HG03175 (cell line): ENCODE measurements at regions not wholly inside any gene's neighbourhood (a gene's known extent, or its start where the extent isn't known, plus 50 kb on each side); places are given as distances from the start of the nearest gene placed in this dataset.
"Not testable (repeated sequence)": the region's sequence is repeated elsewhere in the genome, so short reads cannot be mapped to it uniquely, and the experiment has no call there.

Source experiments
- ATAC-seq: cut with Tn5 transposase; IDR thresholded peaks from one replicate; pipeline ENCODE4 v1.9.1; 2021; ENCODE audit warnings: mild to moderate bottlenecking, moderate library complexity; ENCODE audit not compliant: unreplicated experiment

DNA sequence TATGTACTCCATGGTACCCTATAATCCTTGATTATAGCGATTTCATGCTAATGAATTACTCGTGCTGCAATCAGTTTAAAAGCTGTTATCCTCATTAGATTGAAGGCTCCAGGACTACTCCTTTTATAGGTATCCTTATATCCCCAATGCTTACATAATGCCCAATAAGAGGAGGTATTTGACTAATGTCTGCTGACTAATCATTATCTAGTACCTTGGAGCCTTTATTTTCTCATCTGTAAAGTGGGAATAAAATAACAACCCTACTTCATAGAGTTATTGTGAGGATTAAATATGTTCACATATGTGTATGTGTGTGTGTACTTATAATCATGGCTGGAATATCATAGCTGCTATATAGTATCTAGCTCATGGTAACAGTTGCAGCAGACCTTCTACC, 1031.5 kb downstream of the CDH11 start:
- ATAC-seq = no peak

DNA sequence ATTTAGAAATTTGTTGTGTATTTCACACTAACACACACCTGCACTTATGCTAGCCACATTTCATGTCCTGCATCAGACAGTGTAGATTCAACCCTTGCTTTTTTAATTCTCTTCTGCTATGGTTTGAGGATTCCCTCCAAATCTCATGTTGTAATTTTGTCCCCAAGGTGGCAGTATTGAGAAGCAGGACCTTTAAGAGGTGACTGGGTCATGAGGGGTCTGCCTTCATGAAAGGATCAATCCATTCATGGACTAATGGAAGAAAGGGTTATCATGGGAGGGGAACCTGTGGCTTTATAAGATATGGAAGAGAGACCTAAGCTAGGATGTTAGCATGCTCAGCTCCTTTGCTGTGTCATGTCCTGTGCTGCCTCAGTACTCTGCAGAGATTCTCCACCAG, 1032.2 kb downstream of the CDH11 start:
- ATAC-seq = no peak

DNA sequence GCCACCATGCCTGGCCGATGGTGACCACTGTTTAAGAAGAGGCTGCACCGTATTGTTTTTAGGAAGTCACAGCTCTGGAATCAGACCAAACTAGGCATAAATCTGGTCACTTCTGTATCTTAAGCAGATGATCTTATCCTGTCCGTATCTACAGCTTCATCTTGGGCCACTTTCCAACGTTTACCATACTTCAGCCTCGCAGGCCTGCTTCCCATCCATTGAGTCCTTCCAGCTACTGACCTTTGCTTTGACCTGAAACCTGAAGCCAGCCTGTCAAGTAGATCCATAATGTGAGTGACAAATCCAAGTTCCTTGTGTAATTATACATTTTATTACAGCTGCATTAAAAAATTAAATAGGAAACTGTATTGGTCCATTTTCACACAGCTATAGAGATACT, 1033.0 kb downstream of the CDH11 start:
- ATAC-seq = no peak

DNA sequence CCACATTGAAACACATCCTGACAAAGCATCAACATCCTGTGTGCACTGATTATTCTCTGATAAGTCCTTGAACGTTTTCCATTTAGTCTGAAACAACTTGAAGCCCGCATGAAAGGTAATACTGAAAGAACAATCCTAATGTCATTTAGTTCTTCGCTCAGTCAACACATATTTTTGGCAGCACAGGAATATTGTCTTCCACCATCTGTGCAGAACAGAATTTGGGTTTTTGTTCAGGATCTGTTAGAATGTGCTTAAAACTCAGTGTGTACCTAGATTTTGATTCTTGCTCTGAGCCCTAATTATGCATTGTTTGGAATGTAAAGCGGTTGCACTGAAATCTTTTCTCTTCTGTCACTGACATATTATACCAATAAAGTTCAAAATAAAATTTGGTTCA, 1036.6 kb downstream of the CDH11 start:
- ATAC-seq = no peak

DNA sequence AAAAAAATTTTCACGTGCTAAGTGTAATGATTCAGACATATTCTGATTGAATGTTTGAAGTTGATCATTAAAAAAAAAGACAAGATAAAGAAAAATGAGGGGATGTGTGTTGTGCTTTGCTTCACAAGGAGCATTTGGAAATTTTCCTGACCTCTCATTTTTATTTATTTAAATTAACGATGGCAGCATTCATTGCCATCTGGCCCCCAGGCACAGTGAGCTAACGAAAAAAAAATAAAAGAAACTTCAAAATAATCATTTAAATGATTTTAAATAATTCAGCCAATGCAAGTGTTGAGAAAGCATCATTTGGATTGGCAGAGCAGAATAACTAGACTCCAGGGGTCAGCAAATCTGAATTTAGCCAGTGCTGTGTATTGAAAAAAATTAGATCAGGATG, 1037.2 kb downstream of the CDH11 start:
- no peak for ATAC-seq

DNA sequence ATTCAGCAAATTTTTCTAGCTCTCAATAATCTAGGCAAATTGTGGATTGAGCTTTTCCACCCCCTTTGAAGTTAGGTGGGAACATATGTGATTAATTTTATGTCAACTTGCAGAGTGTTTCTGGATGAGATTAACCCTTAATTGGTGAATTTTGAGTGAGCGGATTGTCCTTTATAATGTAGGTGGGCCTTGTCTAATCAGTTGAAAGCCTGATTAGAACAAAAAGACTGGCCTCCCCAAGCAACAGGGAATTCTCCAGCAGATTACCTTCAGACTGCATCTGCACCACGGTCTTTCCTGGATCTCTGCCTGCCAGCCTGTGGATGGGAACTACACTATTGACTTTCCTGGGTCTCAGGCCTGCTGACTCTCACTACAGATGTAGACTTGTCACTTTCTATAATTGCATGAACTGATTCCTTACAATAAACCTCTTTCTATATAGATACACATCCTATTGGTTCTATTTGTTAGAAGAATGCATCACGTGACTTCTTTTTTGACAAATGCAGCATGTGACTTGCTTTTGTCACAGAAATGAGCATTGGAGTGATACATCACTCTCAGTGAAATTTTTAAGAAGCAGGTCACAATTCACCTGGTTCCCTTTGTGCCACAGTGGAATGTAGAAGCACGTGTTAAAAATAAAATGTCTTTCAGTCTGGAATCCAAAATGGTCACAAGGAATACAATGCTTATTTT, 1038.3 kb downstream of the CDH11 start:
- no peak for ATAC-seq

DNA sequence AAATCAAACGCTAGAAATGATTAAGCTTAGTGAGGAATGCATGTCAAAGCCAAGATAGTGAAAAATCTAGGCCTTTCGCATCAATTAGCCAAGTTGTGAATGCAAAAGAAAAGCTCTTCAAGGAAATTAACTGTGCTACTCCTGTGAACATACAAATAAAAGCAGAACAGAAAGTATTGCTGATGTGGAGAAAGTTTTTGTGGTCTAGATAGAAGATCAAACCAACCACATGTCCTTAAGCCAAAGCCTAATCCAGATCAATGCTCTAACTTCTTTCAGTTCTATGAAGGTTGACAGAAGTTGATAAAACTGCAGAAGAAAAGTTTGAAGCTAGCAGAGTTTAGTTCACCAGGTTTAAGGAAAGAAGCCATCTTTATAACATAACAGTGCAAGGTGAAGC, 1044.6 kb downstream of the CDH11 start:
- ATAC-seq = no peak

DNA sequence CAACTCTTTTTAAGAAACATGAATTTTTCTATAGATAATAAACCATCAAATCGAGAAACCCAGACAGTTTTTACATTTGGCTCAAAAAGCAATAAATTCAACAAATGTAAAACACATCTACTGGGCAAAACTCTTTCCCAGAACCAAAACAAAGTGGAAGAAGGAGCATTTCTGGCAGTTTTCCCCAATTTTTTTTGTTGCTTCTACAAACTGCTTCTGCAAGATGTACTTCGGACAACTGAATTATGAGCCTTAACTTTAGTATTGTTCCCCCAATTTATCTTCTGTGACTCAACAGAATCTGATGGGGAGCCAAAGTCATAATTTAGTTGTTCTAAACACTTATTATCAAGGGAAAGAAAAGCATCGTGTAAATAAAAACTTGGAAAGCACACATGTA, 1047.2 kb downstream of the CDH11 start:
- no peak for ATAC-seq

DNA sequence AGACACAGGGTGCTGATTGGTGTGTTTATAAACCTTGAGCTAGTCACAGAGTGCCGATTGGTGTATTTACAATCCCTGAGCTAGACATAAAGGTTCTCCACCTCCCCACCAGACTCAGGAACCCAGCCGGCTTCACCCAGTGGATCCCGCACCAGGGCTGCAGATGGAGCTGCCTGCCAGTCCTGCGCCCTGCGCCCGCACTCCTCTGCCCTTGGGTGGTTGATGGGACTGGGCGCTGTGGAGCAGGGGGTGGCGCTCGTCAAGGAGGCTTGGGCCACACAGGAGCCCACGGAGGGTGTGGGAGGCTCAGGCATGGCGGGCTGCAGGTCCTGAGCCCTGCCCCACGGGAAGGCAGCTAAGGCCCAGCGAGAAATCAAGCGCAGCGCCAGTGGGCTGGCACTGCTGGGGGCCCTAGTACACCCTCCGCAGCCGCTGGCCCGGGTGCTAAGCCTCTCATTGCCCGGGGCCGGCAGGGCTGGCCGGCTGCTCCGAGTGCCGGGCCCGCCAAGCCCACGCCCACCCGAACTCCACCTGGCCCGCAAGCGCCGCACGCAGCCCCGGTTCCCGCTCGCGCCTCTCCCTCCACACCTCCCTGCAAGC, 1049.6 kb downstream of the CDH11 start:
- not testable (repeated sequence) for ATAC-seq

DNA sequence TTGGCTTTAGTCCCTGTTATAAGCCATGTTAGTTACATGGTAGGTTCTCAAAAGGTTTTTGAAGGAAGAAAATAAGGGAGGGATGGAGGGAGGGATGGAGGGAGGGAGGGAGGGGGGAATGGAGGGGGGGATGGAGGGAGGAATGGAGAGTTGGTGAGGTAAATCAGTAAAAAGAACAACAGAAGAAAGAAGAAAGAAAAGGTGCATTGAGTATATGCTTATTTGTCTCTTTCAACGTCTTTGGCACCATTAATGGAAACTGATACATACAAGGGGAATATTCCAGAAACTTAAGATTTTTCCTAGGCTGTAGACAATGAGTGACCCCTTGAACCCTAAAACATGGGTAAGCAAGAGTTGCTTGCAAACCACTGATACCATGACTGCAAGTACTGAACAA, 1056.3 kb downstream of the CDH11 start:
- no peak for ATAC-seq

DNA sequence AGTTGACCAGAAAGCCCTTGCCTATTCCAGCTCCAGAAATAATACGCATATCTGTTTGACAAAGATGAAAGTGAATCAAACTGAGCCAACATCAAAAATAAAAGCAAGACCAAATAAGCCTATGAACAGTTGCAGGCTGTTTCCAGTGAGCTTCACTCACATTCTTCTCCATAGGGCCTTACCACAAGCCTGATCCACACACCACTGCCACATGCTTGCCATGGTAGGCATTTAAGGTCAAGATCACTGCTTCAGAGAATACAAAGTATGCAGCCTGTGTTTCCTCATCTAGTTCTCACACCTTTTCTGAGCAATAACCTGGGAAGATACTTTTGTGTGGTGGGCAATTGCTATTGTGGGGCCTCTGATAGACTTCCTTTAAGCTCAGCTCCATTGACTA, 1060.2 kb downstream of the CDH11 start:
- no peak for ATAC-seq

DNA sequence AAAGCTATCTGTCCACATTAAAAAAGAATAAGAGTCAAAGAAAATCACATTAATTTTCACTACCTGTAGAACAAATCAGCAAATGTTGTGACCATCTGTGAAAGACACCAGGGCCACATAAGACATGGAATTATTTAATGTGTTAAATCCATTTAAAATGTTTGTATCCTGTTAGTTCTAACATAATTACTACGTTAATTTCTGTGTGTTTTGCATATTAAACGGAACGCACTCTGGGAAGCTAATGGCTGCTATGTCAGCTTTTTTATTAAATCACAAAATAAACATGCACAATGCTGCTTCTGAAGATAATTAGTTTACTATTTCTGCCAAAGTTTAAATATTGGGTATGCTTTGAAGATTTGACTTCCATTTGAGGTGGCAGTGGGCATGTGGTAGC, 1061.2 kb downstream of the CDH11 start:
- no peak for ATAC-seq

DNA sequence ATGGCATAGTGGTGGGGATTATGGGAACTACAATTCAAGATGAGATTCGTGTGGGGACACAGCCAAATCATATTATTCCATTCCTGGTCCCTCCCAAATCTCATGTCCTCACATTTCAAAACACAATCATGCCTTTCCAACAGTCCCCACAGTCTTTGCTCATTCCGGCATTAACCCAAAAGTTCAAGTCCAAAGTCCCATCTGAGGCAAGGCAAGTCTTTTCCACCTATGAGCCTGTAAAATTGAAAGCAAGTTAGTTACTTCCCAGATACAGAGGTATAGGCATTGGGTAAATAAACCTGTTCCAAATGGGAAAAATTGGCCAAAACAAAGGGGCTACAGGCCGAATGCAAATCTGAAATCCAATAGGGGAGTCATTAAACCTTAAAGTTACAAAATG, 1063.2 kb downstream of the CDH11 start:
- ATAC-seq = no peak

DNA sequence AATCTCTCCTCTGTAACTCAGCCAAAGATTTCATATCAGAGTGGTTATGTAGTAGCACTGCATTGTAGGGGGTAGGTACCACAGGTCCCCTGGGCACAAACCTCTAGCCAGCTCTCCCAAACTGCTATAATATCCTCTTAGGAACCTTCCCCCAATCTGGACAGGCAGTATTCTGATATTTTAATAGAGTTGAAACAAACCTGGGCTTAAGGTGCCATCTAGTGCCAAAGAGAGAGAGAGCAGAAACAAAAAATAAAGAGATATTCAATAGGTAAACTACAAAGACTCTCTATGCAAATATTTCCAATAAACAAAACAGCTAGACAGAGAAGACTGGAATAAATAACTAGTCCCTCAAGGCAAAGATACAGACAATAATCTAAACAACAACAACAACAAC, 1070.0 kb downstream of the CDH11 start:
- no peak for ATAC-seq

DNA sequence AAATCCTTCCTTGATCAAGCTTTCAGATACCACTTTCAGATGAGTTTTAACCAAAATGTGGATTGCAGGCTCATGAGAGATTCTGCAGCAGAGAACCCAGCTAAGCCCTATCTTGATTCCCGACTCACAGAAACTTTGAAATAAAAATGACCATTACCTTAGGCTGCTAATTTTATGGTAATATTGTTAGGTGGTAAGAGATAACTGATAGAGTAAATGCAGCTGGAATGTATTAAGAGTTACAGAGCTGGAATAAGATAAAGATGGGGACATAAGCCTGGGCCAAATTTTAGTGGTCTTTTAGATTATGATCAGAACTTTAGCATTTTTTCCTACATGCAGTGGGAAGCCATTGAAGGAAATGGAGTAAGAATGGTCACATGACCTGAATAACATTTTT, 1074.0 kb downstream of the CDH11 start:
- ATAC-seq = no peak

DNA sequence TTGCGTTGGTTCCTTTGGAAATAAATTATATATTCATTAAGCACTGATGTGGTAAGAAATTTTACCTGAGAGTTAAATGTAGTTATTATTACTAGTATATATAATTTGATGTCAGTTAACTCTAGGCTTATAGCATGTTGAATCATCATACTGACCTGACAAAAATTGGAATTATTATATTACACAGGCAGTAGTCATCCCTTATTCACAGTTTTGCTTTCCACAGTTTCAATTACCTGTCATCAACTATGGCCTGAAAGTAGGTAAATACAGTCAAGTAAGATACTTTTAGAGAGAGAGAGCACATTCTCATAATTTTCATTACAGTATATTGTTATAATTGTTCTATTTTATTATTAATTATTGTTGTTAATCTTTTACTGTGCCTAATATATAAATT, 1074.7 kb downstream of the CDH11 start:
- no peak for ATAC-seq

DNA sequence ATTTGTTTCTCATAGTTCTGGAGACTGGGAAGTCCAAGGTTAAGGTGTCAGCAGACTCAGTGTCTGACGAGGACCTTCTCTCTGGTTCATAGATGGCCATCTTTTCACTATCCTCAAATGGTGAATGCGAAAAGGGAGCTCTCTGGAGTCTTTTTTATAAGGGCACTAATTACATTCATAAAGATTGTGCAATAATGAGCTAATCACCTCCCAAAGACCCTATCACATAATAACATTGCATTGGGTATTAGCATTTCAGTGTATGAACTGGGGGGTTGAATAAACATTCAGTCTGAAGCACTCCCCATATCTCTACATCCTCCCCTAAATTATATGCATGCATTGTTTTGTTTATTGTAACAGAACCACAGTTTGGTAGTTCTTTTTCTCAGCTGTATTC, 1086.5 kb downstream of the CDH11 start:
- no peak for ATAC-seq

DNA sequence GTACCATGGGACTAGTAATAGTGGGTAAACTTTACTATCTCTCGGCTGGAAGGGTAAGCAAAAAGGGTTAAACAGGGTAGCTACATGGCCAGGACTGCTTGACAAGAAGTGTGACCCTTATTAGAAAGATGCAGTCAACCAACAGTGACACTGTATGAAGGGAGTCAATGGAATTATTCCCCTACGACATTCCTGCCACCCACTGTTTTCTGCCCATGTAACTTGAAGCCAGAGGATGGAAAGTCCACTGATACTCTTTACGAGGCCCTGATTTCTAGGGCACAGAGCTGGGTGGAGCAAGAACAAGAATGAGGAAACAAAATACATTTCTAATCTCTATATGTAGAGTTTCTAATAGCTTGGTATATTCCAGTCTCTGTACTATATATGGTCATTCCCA, 1102.5 kb downstream of the CDH11 start:
- no peak for ATAC-seq

DNA sequence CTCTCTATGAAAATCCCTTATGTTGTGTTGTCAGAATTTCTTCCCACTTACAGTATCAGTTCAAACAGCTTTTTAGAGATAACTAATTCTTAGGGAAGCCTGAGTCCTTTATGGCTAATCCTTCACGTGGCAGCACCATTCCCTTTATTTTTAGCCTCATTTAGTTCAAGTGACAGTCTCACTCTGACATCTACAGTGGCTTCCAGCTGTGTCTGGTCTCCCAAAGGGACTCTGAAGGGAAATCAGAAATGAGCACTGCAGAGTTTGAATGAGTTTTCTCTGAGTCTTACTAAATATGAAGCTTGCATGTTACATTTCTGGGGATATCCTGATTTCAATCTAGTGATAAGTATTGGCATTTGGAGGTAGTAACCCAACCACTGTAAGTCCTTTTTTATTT, 1104.1 kb downstream of the CDH11 start:
- ATAC-seq = no peak

DNA sequence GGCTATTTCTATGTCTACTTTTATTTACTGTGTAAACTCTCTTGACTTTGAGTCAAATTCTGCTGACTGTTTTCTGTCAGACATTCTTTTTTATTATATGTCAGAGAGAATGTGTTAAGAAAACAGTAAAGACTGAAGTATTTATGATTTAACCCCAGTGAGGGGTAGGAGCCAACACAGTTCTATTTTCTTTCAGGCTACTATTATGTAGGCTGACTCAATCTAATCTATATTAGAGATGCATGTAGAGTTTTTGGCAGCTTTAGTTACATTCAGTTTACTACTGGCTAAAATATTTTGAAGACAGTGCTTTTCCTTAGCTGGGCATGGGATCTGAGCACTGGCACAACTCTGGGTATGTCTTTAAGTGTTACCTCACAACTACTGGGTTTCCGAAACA, 1108.0 kb downstream of the CDH11 start:
- no peak for ATAC-seq

DNA sequence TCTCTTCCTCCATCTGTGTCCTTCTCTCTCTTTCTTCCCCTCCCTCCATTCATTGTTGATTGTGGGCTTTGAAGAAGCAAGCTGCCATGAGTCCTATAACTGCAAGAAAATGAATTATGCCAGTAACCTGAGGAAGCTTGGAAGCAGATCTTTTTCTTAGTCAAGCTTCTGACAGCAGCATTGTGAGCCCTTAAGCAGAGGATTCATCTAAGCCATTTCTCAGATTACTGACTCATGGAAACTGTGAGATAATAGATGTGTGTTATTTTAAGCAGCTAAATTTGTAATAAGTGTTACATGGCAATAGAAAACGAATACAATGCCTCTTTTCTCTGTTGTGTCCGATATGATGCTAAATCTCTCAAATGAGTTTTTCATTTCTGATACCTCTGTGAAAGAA, 1109.7 kb downstream of the CDH11 start:
- no peak for ATAC-seq

DNA sequence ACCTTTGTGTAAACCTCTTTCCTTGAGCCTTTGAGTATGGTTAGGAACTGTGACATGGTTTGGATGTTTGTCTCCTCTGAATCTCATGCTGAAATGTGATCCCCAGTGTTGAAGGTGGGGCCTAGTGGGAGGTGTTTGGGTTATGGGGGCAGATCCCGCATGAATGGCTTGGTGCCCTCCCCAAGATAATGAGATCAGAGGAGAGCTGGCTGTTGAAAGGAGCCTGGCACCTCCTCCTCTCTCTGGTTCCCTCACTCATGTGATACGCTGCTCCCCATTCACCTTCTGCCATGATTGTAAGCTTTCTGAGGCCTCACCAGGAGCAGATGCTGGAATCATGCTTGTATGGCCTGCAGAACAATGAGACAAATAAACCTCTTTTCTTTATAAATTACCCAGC, 1110.2 kb downstream of the CDH11 start:
- no peak for ATAC-seq

DNA sequence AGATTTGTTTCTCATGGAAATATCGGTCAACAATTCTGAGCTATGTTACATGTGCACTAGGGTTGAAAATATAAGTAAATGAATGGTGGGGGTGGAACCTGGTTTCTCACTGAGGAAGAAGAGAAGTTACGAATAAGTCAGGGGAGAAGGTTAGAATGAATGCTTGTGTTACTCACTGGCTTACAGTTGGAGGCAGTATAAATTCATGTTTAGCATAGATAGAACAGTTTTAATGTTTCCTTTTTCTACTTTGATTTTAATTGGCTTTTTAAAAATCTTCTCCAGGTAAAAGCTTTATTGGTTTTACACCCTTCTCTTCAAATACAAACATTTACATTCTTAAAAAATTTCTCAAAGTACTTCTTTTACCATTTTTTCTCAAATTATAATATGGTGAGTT, 1113.7 kb downstream of the CDH11 start:
- no peak for ATAC-seq
